PFSK-1 (cell line): ENCODE measurements at regions not wholly inside any gene's neighbourhood (a gene's known extent, or its start where the extent isn't known, plus 50 kb on each side); places are given as distances from the start of the nearest gene placed in this dataset.

Source experiments
- POLR2AphosphoS5 ChIP-seq: IDR thresholded peaks from 2 replicates; pipeline ENCODE4 v1.6.1; 2012; ENCODE audit warnings: low read depth, mild to moderate bottlenecking, control low read depth, low read length, moderate library complexity
- SIN3A ChIP-seq: IDR thresholded peaks from 2 replicates; pipeline ENCODE4 v1.6.1; 2012; ENCODE audit warnings: mild to moderate bottlenecking, low read length, moderate library complexity, borderline replicate concordance; ENCODE audit not compliant: insufficient read depth
- TAF1 ChIP-seq: IDR thresholded peaks from 2 replicates; pipeline ENCODE4 v1.6.1; 2012; ENCODE audit warnings: low read length, control low read depth, borderline replicate concordance; ENCODE audit not compliant: insufficient read depth
- TF ChIP-seq, protein P1 (sequence below), 2 experiments: IDR thresholded peaks; 2 replicates each; pipeline versions ENCODE4 v1.6.1 to v1.8.0; 2011 to 2012; ENCODE audit warnings: low read depth in 2 of 2, low read length in 2 of 2, control low read depth in 1 of 2, inconsistent platforms in 1 of 2, mild to moderate bottlenecking in 1 of 2, moderate library complexity in 1 of 2; ENCODE audit not compliant: insufficient read depth in 1 of 2

DNA sequence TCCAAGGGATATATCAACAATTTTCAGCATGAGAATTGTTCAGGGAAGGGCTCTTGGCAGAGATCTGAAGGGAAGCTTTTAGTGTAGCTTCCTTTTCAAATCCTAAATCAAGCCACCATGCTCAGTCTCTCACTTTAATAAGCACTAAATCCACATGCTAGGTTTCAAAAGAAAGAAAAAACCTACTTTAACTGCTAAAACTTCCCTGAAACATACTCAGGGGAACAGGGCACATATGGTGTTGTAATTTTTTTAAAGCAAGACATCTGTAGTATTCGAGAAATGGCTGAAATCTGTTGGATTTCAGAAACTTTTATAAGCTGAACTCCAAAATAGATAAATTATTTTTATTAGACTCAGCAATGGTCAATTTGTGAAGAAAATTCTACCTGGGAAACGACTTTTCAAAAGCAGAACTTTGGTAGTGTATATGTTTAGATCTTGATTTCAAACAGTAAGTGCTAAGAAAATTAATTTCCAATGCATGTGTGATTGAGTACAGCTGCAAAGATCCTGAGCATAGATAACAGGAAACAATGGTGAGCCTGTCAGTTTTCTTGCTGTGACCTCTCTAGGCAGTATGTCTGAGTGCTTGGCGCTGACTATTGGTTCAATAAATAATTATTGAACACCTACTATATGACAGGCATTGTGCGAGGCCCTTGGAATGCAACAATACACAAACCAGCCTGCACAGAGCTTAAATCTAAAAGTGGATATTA, 804.5 kb upstream of the SOX9 start:
- no peak for TF ChIP-seq POLR2AphosphoS5
- TF ChIP-seq, protein P1, sequence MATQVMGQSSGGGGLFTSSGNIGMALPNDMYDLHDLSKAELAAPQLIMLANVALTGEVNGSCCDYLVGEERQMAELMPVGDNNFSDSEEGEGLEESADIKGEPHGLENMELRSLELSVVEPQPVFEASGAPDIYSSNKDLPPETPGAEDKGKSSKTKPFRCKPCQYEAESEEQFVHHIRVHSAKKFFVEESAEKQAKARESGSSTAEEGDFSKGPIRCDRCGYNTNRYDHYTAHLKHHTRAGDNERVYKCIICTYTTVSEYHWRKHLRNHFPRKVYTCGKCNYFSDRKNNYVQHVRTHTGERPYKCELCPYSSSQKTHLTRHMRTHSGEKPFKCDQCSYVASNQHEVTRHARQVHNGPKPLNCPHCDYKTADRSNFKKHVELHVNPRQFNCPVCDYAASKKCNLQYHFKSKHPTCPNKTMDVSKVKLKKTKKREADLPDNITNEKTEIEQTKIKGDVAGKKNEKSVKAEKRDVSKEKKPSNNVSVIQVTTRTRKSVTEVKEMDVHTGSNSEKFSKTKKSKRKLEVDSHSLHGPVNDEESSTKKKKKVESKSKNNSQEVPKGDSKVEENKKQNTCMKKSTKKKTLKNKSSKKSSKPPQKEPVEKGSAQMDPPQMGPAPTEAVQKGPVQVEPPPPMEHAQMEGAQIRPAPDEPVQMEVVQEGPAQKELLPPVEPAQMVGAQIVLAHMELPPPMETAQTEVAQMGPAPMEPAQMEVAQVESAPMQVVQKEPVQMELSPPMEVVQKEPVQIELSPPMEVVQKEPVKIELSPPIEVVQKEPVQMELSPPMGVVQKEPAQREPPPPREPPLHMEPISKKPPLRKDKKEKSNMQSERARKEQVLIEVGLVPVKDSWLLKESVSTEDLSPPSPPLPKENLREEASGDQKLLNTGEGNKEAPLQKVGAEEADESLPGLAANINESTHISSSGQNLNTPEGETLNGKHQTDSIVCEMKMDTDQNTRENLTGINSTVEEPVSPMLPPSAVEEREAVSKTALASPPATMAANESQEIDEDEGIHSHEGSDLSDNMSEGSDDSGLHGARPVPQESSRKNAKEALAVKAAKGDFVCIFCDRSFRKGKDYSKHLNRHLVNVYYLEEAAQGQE (IDR thresholded peaks at IDR 0.05; ENCODE audit: insufficient read depth in 1 of 2, low read depth in 2 of 2, low read length in 2 of 2), result no peak
- TF ChIP-seq TAF1, result no peak
- no peak for TF ChIP-seq SIN3A
